HG02642 (cell line): ENCODE measurements at regions not wholly inside any gene's neighbourhood (a gene's known extent, or its start where the extent isn't known, plus 50 kb on each side); places are given as distances from the start of the nearest gene placed in this dataset.
"Not testable (repeated sequence)": the region's sequence is repeated elsewhere in the genome, so short reads cannot be mapped to it uniquely, and the experiment has no call there.

Source experiments
- ATAC-seq: cut with Tn5 transposase; IDR thresholded peaks from one replicate; pipeline ENCODE4 v1.9.1; 2021; ENCODE audit warnings: mild to moderate bottlenecking; ENCODE audit not compliant: unreplicated experiment, poor library complexity

DNA sequence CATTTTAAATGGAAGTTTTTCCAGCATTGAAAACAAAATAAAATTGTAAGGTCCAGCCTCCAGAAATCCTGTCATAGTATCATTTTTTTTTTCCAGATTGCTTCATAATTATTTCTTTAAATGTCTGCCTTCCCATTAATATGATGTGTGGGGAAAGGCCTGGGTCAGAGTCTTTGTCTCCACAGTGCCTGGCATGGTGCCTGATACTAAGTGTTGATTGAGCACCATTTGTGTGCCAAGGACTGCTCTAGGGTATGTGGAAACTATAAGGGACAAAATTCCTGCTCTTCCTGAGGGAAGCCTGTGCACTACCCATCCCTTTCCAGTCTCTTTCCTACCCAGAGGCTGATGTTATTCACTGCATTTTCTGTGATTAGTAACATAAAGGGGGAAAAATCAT is 53.1 kb upstream of the BEND4 start:
- ATAC-seq = no peak

DNA sequence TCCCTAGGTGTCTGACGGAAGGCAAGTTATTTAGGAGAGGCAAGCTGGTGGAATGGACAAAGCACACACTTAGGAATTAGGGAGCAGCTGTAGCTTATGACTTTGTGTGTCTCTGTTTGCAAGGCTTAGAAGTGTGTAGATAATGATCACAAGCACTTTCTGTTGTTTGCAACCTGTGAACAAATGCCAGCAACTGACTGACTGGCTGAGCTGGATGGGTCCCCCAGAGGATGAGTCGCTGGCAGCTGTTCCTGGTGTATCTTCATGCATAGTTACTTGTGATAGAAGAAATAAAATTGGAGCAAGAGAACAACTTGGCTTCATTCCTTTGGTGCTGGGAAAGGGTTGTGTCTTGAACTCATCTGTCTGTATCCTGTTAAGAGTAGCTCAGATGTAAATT is 64.2 kb upstream of the BEND4 start:
- no peak for ATAC-seq

DNA sequence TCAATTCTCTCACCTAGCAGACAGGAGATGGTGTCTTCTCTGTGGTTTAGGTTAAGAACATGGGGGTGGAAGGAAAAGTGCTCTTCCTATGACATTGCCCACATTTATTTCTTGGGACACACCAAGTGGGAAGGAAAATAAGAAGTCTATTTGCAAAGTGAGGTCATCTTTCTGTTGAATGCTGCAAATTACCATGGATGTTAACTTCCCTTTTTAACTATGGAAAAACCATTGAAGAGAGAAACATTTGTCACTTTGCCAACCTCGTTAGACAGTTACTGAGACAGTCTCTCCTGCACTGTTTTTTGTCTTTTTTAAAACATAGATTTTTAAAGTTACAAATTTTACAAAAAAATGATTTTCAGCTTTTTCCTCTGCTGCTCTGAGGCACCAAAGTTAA is 72.8 kb upstream of the BEND4 start:
- no peak for ATAC-seq

DNA sequence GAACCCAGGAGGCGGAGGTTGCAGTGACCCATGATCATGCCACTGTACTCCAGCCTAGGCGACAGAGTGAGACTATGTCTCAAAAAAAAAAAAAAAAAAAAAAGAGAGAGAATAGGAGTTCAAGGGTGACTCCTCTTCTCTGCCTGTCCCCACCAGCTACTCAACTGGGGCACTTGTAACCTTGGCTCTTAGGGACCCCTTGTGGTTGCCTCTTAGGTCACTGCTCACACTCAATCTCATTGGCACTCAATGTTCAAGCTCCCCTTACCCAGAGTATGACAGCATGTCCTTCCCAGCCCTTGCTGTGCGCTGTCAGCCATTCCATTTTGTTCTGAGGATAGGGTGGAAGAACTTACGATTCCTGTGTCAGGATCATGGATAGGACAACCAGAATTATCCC is 82.4 kb upstream of the BEND4 start:
- no peak for ATAC-seq

DNA sequence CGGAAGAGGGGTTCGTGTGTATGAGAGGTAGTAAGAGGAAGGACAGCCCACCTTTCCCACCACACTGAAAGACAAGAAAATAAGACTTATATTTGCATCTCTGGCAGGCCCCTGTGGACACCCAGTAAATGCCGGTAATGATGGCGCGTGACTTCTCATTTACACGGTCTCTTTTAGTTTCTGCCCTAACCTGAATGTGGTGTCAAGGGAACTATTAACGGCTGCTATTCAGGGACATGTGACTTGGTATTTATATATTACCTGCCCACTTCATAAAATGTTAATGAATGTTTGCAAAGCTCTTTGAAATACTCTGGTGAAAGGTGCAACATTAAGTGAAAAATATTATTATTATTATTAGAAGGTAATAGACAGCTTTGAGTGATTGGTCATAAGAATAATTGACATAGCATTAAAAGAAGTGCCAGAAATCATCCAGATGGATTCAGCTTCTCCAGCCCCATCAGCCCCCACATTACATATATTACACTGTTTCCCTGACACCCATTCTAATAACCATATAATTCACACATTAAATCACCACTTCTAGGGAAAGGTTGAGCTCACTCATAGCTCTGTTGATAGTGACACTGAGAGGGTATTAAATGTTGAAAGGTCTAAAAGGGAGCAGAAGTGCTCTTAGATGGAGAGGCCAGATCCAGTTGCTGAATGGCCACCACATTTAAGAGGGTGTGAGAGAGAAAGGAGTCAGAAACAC is 83.0 kb upstream of the BEND4 start:
- no peak for ATAC-seq

DNA sequence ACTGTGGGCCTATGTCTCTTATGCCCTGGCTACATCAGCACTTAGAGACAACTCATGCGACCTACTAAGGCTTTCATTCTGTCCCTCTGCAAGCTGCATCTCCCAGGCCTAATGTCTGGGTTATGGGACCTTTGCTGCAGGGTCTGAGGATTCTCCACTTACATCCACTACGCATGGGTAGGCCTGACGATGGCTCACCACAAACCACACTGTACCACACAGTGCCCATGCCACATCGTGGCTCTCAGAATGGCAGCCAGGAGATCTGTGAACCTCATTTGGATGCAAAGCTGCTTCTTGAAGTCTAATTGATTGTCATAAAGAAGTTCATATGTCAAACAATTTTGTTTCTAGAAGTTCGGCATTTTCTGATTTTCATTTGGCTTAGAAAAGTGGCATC is 84.6 kb upstream of the BEND4 start:
- no peak for ATAC-seq

DNA sequence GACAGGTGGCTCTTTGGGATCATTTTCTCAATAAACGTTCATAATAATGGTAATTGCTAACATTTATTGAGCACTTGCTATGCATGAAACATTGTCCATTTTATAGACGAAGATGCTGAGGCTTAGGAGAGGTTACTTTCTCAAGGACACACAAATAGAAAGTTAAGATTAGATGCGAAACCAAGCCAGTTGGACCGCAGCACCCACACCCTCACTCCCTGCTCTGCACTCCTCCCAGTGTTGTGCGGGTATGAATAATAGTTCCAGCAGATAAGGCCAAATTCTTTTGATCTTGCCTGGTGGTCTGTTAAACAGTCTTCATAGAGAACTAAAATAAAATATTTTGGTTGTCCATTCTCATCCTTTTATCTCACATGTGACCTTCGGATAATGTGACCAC is 85.0 kb upstream of the BEND4 start:
- ATAC-seq = no peak

DNA sequence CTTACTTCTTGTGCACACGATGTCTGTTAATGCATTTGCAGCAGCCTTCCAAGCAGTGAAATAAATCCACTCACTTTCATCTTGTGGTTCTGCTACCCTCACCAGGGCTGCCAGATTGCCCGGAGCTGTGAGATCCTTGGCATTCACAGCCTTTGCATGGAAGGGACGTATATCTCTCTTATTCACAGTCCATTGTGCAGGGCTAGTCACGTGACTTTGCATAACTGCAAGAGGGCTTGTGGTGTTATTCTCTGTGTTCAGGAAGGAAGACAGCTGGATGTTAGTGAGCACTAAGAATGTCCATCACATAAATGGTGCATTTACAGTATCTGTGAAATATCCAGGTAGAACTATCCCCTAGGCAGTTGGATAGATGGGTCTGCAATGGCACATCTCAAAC is 96.5 kb upstream of the BEND4 start:
- ATAC-seq = no peak

DNA sequence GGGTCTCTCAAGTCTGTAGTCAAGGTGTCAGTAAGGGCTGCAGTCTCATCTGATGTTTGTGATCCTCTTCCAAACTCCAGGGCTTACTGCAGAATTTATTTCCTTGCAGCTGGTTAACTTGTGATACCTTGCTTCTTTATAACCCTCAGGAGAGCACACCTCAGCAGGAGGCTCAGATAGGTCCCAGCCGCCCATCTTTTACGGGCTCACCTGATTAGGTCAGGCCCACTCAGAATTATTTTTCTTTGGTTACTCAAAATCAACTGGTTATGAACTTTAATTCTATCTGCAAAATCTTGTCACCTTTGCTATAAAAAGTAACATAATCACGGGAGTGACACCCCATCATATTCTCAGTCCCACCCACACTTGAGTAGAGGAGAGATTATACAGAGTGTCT is 99.9 kb upstream of the BEND4 start:
- ATAC-seq = no peak

DNA sequence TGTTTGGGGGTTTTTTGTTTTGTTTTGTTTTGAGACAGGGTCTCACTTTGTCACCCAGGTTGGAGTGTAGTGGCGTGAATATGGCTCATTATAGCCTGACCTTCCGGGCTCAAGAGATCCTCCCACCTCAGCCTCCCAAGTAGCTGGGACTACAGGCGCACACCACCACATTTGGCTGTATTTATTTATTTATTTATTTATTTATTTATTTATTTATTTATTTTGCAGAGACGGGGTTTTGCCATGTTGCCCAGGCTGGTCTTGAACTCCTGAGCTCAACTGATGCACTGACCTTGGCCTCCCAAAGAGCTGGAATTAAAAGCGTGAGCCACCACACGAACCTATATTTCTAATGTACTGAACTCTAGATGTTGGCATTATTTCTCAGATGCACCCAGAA is 105.2 kb upstream of the BEND4 start:
- not testable (repeated sequence) for ATAC-seq

DNA sequence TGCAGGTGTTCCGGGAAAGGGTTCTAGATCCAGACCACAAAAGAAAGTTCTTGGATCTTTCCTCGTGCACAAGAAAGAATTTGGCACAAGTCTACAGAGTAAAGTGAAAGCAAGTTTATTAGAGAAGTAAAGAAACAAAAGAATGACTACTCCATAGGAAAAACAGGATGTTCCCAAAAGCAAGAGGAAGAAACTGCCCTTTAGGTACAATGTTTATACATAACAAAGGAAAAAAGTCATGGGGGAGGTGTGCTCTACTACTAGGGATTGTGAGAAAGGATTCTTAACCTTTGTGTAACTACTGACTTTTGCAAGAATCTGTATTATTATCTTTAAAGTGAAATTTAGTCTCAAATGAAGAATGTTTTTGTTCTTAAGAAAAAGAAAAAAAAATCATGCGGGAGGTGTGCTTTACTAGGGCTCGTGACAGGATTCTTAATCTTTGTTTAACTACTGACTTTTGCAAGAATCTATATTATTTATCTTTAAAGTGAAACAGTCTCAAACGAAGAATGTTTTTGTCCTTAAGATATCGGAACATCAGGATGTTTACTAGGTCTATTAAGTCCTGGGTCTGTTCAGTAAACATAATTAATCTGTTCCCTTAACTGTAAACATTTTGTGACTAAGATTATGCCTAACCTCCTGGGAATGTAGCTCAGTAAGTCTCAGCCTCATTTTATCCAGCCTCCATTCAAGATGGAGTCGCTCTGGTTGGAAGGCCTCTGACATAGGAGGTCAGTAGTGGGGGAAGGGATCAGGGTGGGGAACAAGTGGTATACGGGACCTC is 110.4 kb upstream of the BEND4 start:
- no peak for ATAC-seq

DNA sequence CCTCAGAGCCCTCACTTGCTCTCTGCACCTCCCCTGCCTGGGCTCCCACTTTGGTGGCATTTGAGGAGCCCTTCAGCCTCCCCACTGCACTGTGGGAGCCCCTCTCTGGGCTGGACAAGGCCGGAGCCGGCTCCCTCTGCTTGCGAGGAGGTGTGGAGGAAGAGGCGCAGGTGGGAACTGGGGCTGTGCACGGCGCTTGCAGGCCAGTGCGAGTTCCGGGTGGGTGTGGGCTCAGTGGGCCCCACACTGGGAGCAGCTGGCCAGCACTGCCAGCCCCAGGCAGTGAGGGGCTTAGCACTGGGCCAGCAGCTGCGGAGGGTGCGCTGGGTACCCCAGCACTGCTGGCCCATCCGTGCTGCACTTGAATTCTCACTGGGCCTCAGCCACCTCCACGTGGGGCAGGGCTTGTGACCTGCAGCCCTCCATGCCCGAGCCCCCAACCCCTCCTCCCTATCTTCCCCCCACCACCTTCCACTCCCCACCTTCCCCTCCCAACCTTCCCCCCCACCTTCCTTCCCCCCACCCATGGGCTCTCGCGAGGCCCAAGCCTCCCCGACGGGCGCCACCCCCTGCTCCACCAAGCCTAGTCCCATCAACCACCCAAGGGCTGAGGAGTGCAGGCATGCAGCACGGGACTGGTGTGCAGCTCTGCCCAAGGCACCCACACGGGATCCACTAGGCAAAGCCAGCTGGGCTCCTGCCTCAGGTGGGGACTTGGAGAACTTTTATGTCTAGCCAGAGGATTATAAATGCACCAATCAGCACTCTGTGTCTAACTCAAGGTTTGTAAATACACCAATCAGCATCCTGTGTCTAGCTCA is 113.5 kb upstream of the BEND4 start:
- ATAC-seq = no peak

DNA sequence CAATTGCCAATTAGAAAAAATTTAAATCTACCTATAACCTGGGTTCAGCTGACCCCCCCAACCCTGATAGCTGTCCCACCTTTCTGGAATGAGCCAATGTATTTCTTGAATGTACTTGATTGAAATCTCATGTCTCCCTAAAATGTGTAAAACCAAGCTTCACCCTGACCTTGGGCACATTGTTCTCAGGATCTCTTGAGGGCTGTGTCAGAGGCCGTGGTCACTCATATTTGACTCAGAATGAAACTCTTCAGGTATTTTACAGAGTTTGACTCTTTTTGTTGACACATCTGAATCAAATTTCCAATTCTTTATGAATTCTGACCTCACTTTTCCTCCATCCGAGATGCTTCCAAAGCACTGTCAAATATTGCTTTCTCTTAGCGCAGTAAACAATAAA is 115.3 kb upstream of the BEND4 start:
- no peak for ATAC-seq

DNA sequence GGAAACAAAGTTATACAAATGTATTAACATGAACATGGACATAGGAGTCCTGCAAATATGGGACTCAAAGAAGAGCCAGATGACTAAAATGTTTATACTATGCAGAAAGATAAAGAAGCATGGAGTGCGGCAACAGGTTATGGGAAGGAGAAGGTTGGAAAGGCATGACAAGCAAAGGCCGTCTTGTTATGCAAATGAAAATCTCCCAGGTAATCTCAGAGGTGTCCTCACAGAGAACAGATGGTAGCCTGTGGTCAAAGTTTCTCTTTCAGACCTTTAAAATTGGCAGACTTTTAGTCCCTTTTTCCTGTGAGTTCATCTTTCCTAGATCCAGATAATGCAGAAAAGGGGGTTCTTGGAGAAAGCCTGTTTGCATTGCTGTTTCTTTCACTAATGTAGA is 116.4 kb upstream of the BEND4 start:
- ATAC-seq = no peak

DNA sequence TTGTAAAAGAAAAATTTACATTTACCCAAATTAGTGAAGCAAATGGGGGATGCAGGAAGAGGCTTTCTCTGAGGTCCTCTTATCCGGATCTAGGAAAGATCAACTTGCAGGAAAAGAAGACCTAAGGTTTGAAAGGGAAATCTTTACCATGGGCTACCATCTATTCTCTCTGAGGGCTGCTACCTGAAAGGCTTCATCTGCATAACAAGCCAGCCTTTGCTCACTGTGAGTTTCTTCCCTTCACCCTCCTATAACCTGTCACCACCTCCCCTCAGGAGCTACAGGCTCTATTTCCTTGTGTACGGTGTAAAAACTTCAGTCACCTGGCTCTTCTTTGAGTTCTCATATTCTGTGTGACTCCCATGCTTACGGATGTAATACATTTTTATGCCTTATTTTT is 118.6 kb upstream of the BEND4 start:
- ATAC-seq = no peak

DNA sequence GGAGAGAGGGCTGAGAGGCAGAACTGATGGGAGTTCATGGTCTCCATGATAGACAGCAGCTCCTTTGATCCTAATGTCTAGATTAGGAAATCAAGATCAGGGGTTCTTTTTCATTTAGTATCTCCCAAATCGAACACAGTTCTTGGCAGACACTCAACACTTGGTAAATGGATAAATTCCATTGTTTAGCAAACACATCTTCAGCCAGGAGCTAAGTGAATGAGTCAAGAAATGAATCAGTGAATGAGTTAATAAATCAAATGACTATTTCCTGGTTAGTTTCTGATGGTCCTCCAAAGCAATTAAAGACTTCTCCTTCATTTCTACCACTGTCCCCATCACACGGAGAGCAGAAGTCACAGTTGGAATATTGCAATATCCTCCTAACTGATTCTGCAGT is 120.0 kb upstream of the SHISA3 start:
- no peak for ATAC-seq

DNA sequence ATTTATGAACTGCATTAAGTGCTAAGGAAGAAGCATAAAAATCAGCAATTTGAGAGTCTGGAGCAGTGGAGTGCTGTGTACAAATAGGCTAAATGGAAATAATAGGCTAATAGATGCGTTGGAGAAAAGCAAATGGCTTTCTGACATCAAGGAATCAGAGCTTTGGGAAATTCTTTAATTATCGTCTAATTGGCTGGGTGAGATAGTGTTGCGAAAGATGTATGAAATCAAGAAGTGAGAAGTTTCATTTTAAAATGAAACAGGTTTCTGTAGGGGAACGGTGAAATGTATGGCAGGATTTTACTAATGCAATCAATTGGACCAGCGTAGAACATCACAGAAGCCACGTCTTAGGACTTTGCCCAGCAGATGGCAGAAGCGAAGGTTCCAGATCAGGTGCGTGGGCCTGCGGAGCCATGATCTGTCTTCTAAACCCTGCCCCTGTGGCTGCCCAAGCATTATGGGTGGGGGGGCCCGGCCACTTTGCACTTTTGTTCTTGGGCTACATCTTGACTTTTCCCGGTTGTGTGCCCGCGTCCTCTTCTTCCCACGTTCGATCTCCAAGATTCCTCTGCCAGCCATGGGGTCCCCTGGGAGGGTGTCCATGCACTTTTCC is 118.5 kb upstream of the SHISA3 start:
- no peak for ATAC-seq

DNA sequence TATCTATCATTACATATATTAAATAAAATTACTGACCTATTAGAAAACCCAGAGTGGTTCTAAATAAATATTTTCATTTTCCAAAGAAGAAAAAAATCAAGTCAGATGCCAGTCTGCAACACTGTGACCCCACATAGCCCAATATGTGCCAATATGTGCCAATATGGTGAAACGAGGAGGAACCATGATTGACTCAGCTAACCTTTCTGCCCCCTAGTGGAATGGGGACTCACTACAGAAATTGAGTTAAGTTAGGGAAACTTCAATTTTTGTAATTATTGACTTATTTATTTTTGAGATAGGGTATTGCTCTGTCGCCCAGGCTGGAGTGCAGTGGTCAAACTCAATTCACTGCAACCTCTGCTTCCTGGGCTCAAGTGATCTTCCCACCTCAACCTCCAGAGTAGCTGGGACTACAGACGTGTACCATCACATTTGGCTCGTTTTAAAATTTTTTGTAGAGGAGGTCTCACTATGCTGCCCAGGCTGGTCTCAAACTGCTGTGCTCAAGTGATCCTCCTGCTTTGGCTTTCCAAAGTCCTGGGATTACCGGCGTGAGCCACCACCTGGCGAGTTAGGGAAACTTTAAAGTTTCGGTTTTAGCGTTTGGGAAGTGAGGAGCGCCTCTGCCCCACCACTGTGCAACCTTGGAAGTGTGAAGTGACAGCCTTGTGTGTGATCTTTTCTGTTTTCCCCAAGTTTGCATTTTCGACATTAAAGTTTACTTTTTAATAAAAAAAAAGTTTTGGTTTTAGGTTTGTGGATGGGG is 116.8 kb upstream of the SHISA3 start:
- ATAC-seq = no peak

DNA sequence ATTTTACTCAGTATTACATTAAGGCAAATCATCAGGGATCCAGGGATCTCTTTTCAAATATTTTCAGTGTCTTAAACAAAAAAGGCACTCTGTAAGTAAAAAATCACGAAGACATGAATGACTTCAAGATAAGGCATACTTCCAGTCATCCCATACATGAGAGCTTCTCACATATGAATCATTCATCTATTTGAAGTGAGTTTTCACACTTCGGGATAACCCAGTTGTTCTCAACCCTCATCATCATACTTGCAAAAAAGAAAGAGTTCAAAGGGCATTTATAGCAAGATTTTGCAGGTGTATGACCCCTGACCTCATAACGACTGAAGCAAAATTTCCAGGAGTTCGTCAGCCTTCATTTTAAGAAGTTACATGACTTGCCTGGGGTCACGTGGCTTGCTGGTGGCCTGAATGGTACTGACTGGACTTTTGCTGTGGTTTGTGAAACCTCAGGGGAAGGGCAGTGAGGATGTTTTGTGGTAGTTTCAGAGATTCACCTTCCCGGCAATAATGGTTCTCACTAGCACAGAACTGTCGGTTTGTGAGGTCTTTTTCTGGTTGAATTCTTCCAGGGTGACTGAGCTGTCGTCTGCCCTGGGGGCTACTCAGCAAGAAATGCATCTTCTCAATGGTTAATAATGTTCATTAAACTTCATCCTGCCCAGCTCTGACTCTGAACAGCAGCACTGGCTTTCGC is 115.8 kb upstream of the SHISA3 start:
- ATAC-seq = peak; percentile 69
